WTC11 (cell line): ENCODE measurements at regions not wholly inside any gene's neighbourhood (a gene's known extent, or its start where the extent isn't known, plus 50 kb on each side); places are given as distances from the start of the nearest gene placed in this dataset.

Experiments used
- ATAC-seq: fragments of 200-7000 bp; cut with Tn5 transposase; 2 replicates; pipeline ENCODE4 v1.10.0; 2021; ENCODE audit warnings: mild to moderate bottlenecking, moderate library complexity
- CTCF ChIA-PET: fragments of 300-600 bp; sonication (Branson Sonifier 250); formaldehyde crosslinking; loops from one replicate; lab custom pipeline; 2021; ENCODE audit warnings: antibody characterized with exemption; lab: Charles Lee
- POLR2A ChIA-PET: fragments of 350-600 bp; sonication (Branson Sonifier 250); formaldehyde crosslinking; loops from one replicate; lab custom pipeline; 2021; ENCODE audit warnings: antibody characterized with exemption; lab: Charles Lee
- DNase-seq: peaks from one replicate; pipeline ENCODE4 v3.0.0; 2021; ENCODE audit warnings: low spot score
- H3K27ac Mint-ChIP-seq: 2 replicates; pipeline ENCODE4 v1.8.0; 2021; ENCODE audit warnings: mixed read lengths
- H3K27me3 Mint-ChIP-seq: 2 replicates; pipeline ENCODE4 v1.8.0; 2021; ENCODE audit warnings: low read depth, mild to moderate bottlenecking, moderate library complexity, mixed read lengths
- H3K36me3 Mint-ChIP-seq: 2 replicates; pipeline ENCODE4 v1.8.0; 2021; ENCODE audit warnings: mixed read lengths
- H3K4me1 Mint-ChIP-seq: 2 replicates; pipeline ENCODE4 v1.8.0; 2022; ENCODE audit warnings: mixed read lengths
- H3K4me3 Mint-ChIP-seq: 2 replicates; pipeline ENCODE4 v1.8.0; 2021; ENCODE audit warnings: mild to moderate bottlenecking, moderate library complexity, mixed read lengths
- H3K9me3 Mint-ChIP-seq: 2 replicates; pipeline ENCODE4 v1.8.0; 2021; ENCODE audit warnings: mixed read lengths
- AFF4 ChIP-seq: sonication (generic); formaldehyde crosslinking; IDR thresholded peaks from 2 replicates; pipeline ENCODE4 v1.8.1; 2023; ENCODE audit warnings: mild to moderate bottlenecking, missing genetic modification reagents, borderline replicate concordance
- ARID4B ChIP-seq: sonication (generic); formaldehyde crosslinking; IDR thresholded peaks from 2 replicates; pipeline ENCODE4 v1.8.0; 2023; ENCODE audit warnings: missing genetic modification reagents, mild to moderate bottlenecking, borderline replicate concordance
- E2F4 ChIP-seq: sonication (generic); formaldehyde crosslinking; IDR thresholded peaks from 2 replicates; pipeline ENCODE4 v1.8.1; 2022; ENCODE audit warnings: low read depth, mild to moderate bottlenecking, moderate library complexity, missing genetic modification reagents, borderline replicate concordance
- ELF4 ChIP-seq: sonication (generic); formaldehyde crosslinking; IDR thresholded peaks from 2 replicates; pipeline ENCODE4 v1.8.1; 2022; ENCODE audit warnings: low read depth, mild to moderate bottlenecking, moderate library complexity, missing genetic modification reagents
- EMX1 ChIP-seq: fragments of 250-450 bp; sonication (Bioruptor Pico); IDR thresholded peaks from 2 replicates; pipeline ENCODE4 v1.8.0; 2021; ENCODE audit warnings: mild to moderate bottlenecking
- ERG ChIP-seq: fragments of 250-450 bp; sonication (Bioruptor Pico); IDR thresholded peaks from 2 replicates; pipeline ENCODE4 v1.8.0; 2021; ENCODE audit warnings: mild to moderate bottlenecking
- FOXK1 ChIP-seq: sonication (generic); formaldehyde crosslinking; IDR thresholded peaks from 2 replicates; pipeline ENCODE4 v1.8.0; 2022; ENCODE audit warnings: mild to moderate bottlenecking, moderate library complexity, missing genetic modification reagents
- JAZF1 ChIP-seq: fragments of 250-450 bp; sonication (Bioruptor Pico); IDR thresholded peaks from 2 replicates; pipeline ENCODE4 v1.9.0; 2021; ENCODE audit warnings: moderate library complexity, mild to moderate bottlenecking, inconsistent platforms
- NFYB ChIP-seq: sonication (generic); formaldehyde crosslinking; conservative IDR thresholded peaks from 2 replicates; pipeline ENCODE4 v1.8.0; 2022; ENCODE audit warnings: low read depth, missing genetic modification reagents
- RELA ChIP-seq: sonication (generic); formaldehyde crosslinking; IDR thresholded peaks from 2 replicates; pipeline ENCODE4 v1.8.1; 2022; ENCODE audit warnings: missing genetic modification reagents, mild to moderate bottlenecking, borderline replicate concordance
- ZBTB21 ChIP-seq: sonication (generic); formaldehyde crosslinking; IDR thresholded peaks from 2 replicates; pipeline ENCODE4 v1.8.1; 2023; ENCODE audit warnings: mild to moderate bottlenecking, missing genetic modification reagents, borderline replicate concordance
- ZNF416 ChIP-seq: fragments of 250-450 bp; sonication (Bioruptor Pico); IDR thresholded peaks from 2 replicates; pipeline ENCODE4 v1.9.0; 2021; ENCODE audit warnings: mild to moderate bottlenecking, inconsistent platforms
- ZNF423 ChIP-seq: fragments of 250-450 bp; sonication (Bioruptor Pico); IDR thresholded peaks from 2 replicates; pipeline ENCODE4 v2.1.2; 2022; ENCODE audit warnings: mild to moderate bottlenecking, moderate library complexity
- ZNF425 ChIP-seq: fragments of 250-450 bp; sonication (Bioruptor Pico); conservative IDR thresholded peaks from 2 replicates; pipeline ENCODE4 v1.9.0; 2021; ENCODE audit warnings: mild to moderate bottlenecking
- TF ChIP-seq, protein P1 (sequence below): sonication (generic); formaldehyde crosslinking; IDR thresholded peaks from 2 replicates; pipeline ENCODE4 v1.8.0; 2022; ENCODE audit warnings: mild to moderate bottlenecking, missing genetic modification reagents
- TF ChIP-seq, protein P2 (sequence below): sonication (generic); formaldehyde crosslinking; IDR thresholded peaks from 2 replicates; pipeline ENCODE4 v1.8.0; 2022; ENCODE audit warnings: mild to moderate bottlenecking, missing genetic modification reagents
- TF ChIP-seq, protein P3 (sequence below): sonication (generic); formaldehyde crosslinking; conservative IDR thresholded peaks from 2 replicates; pipeline ENCODE4 v1.8.1; 2023; ENCODE audit warnings: mild to moderate bottlenecking, low read depth, missing genetic modification reagents, moderate library complexity

DNA sequence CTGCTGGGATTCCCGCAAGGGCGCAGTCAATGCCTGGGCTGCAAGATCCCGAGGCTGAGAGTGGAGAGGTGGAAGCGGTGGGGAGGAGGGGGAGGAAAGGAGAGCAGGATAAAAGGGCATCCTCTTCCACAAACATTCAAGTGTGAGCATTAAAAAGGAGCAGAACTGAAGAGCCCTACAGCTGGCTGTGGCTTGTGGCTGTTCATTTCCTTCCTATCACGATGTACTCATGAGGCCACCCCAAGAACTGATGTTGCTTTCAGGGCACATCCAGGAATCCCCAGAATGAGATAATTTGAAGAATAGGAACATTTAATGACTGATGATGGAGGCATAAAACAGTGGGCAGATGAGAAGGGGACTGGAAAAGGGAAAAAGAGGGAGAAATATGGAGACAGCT lies 230.8 kb upstream of the SMIM21 start:
- peaks cover 17% of the 10 kb centered on the region for H3K27me3 Mint-ChIP-seq
- H3K27ac Mint-ChIP-seq, result no peak overlapping the region
- ChIA-PET POLR2A (no interaction called here), CTCF (no interaction called here)
- no peak overlapping the region for H3K4me3 Mint-ChIP-seq
- no peak for TF ChIP-seq ELF4 (CRISPR knock-in tag)
- no peak for TF ChIP-seq FOXK1
- TF ChIP-seq RELA (CRISPR knock-in tag), result no peak
- no peak for TF ChIP-seq ZBTB21 (CRISPR knock-in tag)
- no peak for TF ChIP-seq ZNF416 (CRISPR knock-in tag)
- TF ChIP-seq AFF4 (CRISPR knock-in tag), result no peak
- no peak for TF ChIP-seq JAZF1 (CRISPR knock-in tag)
- TF ChIP-seq E2F4 (CRISPR knock-in tag), result no peak
- TF ChIP-seq ZNF425 (CRISPR knock-in tag), result no peak
- no peak for TF ChIP-seq ZNF423 (CRISPR knock-in tag)
- TF ChIP-seq, protein P1, sequence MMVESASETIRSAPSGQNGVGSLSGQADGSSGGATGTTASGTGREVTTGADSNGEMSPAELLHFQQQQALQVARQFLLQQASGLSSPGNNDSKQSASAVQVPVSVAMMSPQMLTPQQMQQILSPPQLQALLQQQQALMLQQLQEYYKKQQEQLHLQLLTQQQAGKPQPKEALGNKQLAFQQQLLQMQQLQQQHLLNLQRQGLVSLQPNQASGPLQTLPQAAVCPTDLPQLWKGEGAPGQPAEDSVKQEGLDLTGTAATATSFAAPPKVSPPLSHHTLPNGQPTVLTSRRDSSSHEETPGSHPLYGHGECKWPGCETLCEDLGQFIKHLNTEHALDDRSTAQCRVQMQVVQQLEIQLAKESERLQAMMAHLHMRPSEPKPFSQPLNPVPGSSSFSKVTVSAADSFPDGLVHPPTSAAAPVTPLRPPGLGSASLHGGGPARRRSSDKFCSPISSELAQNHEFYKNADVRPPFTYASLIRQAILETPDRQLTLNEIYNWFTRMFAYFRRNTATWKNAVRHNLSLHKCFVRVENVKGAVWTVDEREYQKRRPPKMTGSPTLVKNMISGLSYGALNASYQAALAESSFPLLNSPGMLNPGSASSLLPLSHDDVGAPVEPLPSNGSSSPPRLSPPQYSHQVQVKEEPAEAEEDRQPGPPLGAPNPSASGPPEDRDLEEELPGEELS (CRISPR knock-in tag), result no peak
- TF ChIP-seq NFYB, result no peak
- no peak for TF ChIP-seq ARID4B (CRISPR knock-in tag)
- TF ChIP-seq, protein P2, sequence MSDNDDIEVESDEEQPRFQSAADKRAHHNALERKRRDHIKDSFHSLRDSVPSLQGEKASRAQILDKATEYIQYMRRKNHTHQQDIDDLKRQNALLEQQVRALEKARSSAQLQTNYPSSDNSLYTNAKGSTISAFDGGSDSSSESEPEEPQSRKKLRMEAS, result no peak
- no peak for TF ChIP-seq ERG (CRISPR knock-in tag)
- TF ChIP-seq, protein P3, sequence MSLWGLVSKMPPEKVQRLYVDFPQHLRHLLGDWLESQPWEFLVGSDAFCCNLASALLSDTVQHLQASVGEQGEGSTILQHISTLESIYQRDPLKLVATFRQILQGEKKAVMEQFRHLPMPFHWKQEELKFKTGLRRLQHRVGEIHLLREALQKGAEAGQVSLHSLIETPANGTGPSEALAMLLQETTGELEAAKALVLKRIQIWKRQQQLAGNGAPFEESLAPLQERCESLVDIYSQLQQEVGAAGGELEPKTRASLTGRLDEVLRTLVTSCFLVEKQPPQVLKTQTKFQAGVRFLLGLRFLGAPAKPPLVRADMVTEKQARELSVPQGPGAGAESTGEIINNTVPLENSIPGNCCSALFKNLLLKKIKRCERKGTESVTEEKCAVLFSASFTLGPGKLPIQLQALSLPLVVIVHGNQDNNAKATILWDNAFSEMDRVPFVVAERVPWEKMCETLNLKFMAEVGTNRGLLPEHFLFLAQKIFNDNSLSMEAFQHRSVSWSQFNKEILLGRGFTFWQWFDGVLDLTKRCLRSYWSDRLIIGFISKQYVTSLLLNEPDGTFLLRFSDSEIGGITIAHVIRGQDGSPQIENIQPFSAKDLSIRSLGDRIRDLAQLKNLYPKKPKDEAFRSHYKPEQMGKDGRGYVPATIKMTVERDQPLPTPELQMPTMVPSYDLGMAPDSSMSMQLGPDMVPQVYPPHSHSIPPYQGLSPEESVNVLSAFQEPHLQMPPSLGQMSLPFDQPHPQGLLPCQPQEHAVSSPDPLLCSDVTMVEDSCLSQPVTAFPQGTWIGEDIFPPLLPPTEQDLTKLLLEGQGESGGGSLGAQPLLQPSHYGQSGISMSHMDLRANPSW (CRISPR knock-in tag), result no peak
- TF ChIP-seq EMX1, result no peak
- ATAC-seq (no peak), DNase-seq (no peak)
- peaks cover 46% of the 10 kb centered on the region for H3K9me3 Mint-ChIP-seq
- peaks cover 43% of the 10 kb centered on the region for H3K36me3 Mint-ChIP-seq
- H3K4me1 Mint-ChIP-seq, result peaks cover 40% of the 10 kb centered on the region
